AG04450 (cell line): ENCODE measurements at regions not wholly inside any gene's neighbourhood (a gene's known extent, or its start where the extent isn't known, plus 50 kb on each side); places are given as distances from the start of the nearest gene placed in this dataset.

ENCODE experiments used
- CTCF ChIA-PET: fragments of 300-600, 350-600 bp; formaldehyde crosslinking; extraction: SDS; loops from one replicate; lab custom pipeline; 2022; ENCODE audit warnings: antibody characterized with exemption, inconsistent platforms; lab: Charles Lee
- POLR2A ChIA-PET: fragments of 350-600 bp; formaldehyde crosslinking; extraction: SDS; loops from one replicate; lab custom pipeline; 2021; ENCODE audit warnings: antibody characterized with exemption, inconsistent platforms; lab: Yijun Ruan, JAX
- DNase-seq: peaks from one replicate; pipeline ENCODE4 v3.0.0-alpha.2; 2011; ENCODE audit warnings: low read depth, low spot score
- H3K27ac ChIP-seq: one replicate; pipeline ENCODE4 v1.5.1; 2012; ENCODE audit warnings: low read depth, low read length, control low read depth
- H3K27me3 ChIP-seq: one replicate; pipeline ENCODE4 v1.6.0; 2012; ENCODE audit warnings: low read length; ENCODE audit not compliant: control insufficient read depth, insufficient read depth
- H3K4me3 ChIP-seq: 2 replicates; pipeline ENCODE4 v1.5.1; 2011; ENCODE audit warnings: mild to moderate bottlenecking, low read depth, low read length, control low read depth
- H3K9me3 ChIP-seq: 2 replicates; pipeline ENCODE4 v1.5.1; 2012; ENCODE audit warnings: low read length; ENCODE audit not compliant: control insufficient read depth, insufficient read depth
- CTCF ChIP-seq: IDR thresholded peaks from 2 replicates; pipeline ENCODE4 v1.5.1; 2011; ENCODE audit warnings: low read depth, low read length, control low read depth, inconsistent platforms

- POLR2A ChIA-PET, result no interaction called here
- TF ChIP-seq CTCF, result no peak
- Histone ChIP-seq H3K9me3 (no peaks in the 10 kb centered on the region), H3K27me3 (no peaks in the 10 kb centered on the region), H3K27ac (no peak overlapping the region), H3K4me3 (no peak overlapping the region)
- DNase-seq, result no peak
- CTCF ChIA-PET, result interaction anchor here (0.9 kb wide), 1 partner anchor 984 kb away, joined by 3 read pairs; no protein-coding TSS in a partner anchor
Observed at GRCh38 chr1:34618381-34618780, 136.5 kb upstream of the GJB5 start.

GRCh38 chr1:34619256-34619655, 135.6 kb upstream of the GJB5 start:
- CTCF ChIA-PET, result interaction anchor here (0.9 kb wide), 1 partner anchor 985 kb away, joined by 3 read pairs; no protein-coding TSS in a partner anchor
- Histone ChIP-seq H3K9me3 (no peaks in the 10 kb centered on the region), H3K27me3 (no peaks in the 10 kb centered on the region), H3K27ac (no peak overlapping the region), H3K4me3 (no peak overlapping the region)
- POLR2A ChIA-PET, result no interaction called here
- no peak for DNase-seq
- no peak for TF ChIP-seq CTCF

GRCh38 chr1:34621916-34622315, 132.9 kb upstream of the GJB5 start:
- H3K27ac ChIP-seq, result no peak overlapping the region
- H3K4me3 ChIP-seq, result no peak overlapping the region
- ChIA-PET POLR2A (no interaction called here), CTCF (no interaction called here)
- H3K9me3 ChIP-seq, result no peaks in the 10 kb centered on the region
- no peak for TF ChIP-seq CTCF
- no peak for DNase-seq
- no peaks in the 10 kb centered on the region for H3K27me3 ChIP-seq

GRCh38 chr1:34625521-34626015, 129.3 kb upstream of the GJB5 start:
- Histone ChIP-seq H3K9me3 (no peaks in the 10 kb centered on the region), H3K27me3 (no peaks in the 10 kb centered on the region), H3K4me3 (no peak overlapping the region), H3K27ac (no peak overlapping the region)
- ChIA-PET POLR2A (no interaction called here), CTCF (no interaction called here)
- no peak for DNase-seq
- no peak for TF ChIP-seq CTCF

- Histone ChIP-seq H3K27ac (no peak overlapping the region), H3K27me3 (no peaks in the 10 kb centered on the region), H3K4me3 (no peak overlapping the region), H3K9me3 (no peaks in the 10 kb centered on the region)
- ChIA-PET POLR2A (no interaction called here), CTCF (no interaction called here)
- no peak for DNase-seq
- no peak for TF ChIP-seq CTCF
Observed at GRCh38 chr1:34627465-34628240, 127.2 kb upstream of the GJB5 start.
